HEK293 (cell line): ENCODE measurements at regions not wholly inside any gene's neighbourhood (a gene's known extent, or its start where the extent isn't known, plus 50 kb on each side); places are given as distances from the start of the nearest gene placed in this dataset.

ENCODE experiments used
- CTCF ChIA-PET: fragments of 350-600 bp; formaldehyde crosslinking; extraction: SDS; loops from one replicate; lab custom pipeline; 2021; ENCODE audit warnings: antibody characterized with exemption; lab: Yijun Ruan, JAX
- POLR2A ChIA-PET: fragments of 300-600 bp; formaldehyde crosslinking; extraction: SDS; loops from one replicate; lab custom pipeline; 2020; ENCODE audit warnings: antibody characterized with exemption, inconsistent platforms; lab: Yijun Ruan, JAX
- H3K27ac ChIP-seq: fragments of 200-500 bp; sonication (Bioruptor generic); 2 replicates; pipeline ENCODE4 v1.5.1; 2014; ENCODE audit warnings: low read depth, low read length, control low read depth, inconsistent platforms; ENCODE audit errors: extremely low read depth
- H3K36me3 ChIP-seq, 2 experiments: fragments of 200-500 bp in 1 of 2; sonication (Bioruptor generic) in 1 of 2; 1 replicate in 1 of 2; 2 replicates in 1 of 2; pipeline ENCODE4 v1.5.1; 2014 to 2017; ENCODE audit warnings: inconsistent platforms in 2 of 2, low read length in 2 of 2; ENCODE audit not compliant: control insufficient read depth in 2 of 2, insufficient read depth in 1 of 2
- H3K4me1 ChIP-seq: fragments of 200-500 bp; sonication (Bioruptor generic); 2 replicates; pipeline ENCODE4 v1.5.1; 2014; ENCODE audit warnings: mild to moderate bottlenecking, low read length, inconsistent platforms; ENCODE audit not compliant: control insufficient read depth, insufficient read depth
- H3K4me3 ChIP-seq: 2 replicates; pipeline ENCODE4 v1.5.1; 2011; ENCODE audit warnings: low read depth, mild to moderate bottlenecking, control low read depth, low read length, moderate library complexity
- H3K9me3 ChIP-seq: fragments of 200-500 bp; sonication (Bioruptor generic); 2 replicates; pipeline ENCODE4 v1.5.1; 2014; ENCODE audit warnings: low read depth, low read length, inconsistent platforms; ENCODE audit not compliant: control insufficient read depth, insufficient read depth
- BCL11B ChIP-seq: fragments of 450-650 bp; formaldehyde crosslinking; IDR thresholded peaks from 2 replicates; pipeline ENCODE4 v1.5.1; 2016; ENCODE audit warnings: low read depth, missing biosample characterization, missing genetic modification characterization
- CTCF ChIP-seq: fragments of 450-650 bp; formaldehyde crosslinking; IDR thresholded peaks from 2 replicates; pipeline ENCODE4 v1.5.1; 2016; ENCODE audit warnings: missing biosample characterization, missing genetic modification characterization
- EGR2 ChIP-seq: fragments of 450-650 bp; formaldehyde crosslinking; IDR thresholded peaks from 2 replicates; pipeline ENCODE4 v1.5.1; 2016; ENCODE audit warnings: low read depth, missing biosample characterization, missing genetic modification characterization
- HIC1 ChIP-seq: fragments of 450-650 bp; formaldehyde crosslinking; IDR thresholded peaks from 2 replicates; pipeline ENCODE4 v1.5.1; 2016; ENCODE audit warnings: missing biosample characterization, missing genetic modification characterization
- KLF17 ChIP-seq: fragments of 450-650 bp; formaldehyde crosslinking; IDR thresholded peaks from 2 replicates; pipeline ENCODE4 v1.5.1; 2016; ENCODE audit warnings: missing biosample characterization, missing genetic modification characterization
- MZF1 ChIP-seq: fragments of 450-650 bp; formaldehyde crosslinking; IDR thresholded peaks from 2 replicates; pipeline ENCODE4 v1.5.1; 2017; ENCODE audit warnings: missing biosample characterization, missing genetic modification characterization, borderline replicate concordance
- OVOL3 ChIP-seq: fragments of 450-650 bp; formaldehyde crosslinking; IDR thresholded peaks from 2 replicates; pipeline ENCODE4 v1.5.1; 2016; ENCODE audit warnings: missing biosample characterization, missing genetic modification characterization
- SETDB1 ChIP-seq: IDR thresholded peaks from one replicate; pipeline ENCODE4 v1.6.1; 2017; ENCODE audit warnings: mild to moderate bottlenecking, low read length, moderate library complexity, mixed read lengths; ENCODE audit not compliant: insufficient read length
- TRIM28 ChIP-seq: IDR thresholded peaks from 2 replicates; pipeline ENCODE4 v1.6.1; 2011; ENCODE audit warnings: low read length, control low read depth, borderline replicate concordance
- ZBTB11 ChIP-seq: fragments of 450-650 bp; formaldehyde crosslinking; conservative IDR thresholded peaks from 2 replicates; pipeline ENCODE4 v1.5.1; 2016; ENCODE audit warnings: low read depth, missing biosample characterization, missing genetic modification characterization
- ZBTB21 ChIP-seq: fragments of 450-650 bp; formaldehyde crosslinking; IDR thresholded peaks from 2 replicates; pipeline ENCODE4 v1.5.1; 2017; ENCODE audit warnings: missing biosample characterization, missing genetic modification characterization
- ZEB2 ChIP-seq: fragments of 450-650 bp; formaldehyde crosslinking; IDR thresholded peaks from 2 replicates; pipeline ENCODE4 v1.5.1; 2016; ENCODE audit warnings: missing biosample characterization, missing genetic modification characterization
- ZNF184 ChIP-seq: fragments of 450-650 bp; IDR thresholded peaks from 2 replicates; pipeline ENCODE4 v1.5.1; 2018; ENCODE audit warnings: missing biosample characterization, mild to moderate bottlenecking, missing genetic modification characterization
- ZNF2 ChIP-seq: fragments of 450-650 bp; formaldehyde crosslinking; IDR thresholded peaks from 2 replicates; pipeline ENCODE4 v1.5.1; 2016; ENCODE audit warnings: missing biosample characterization, missing genetic modification characterization
- ZNF26 ChIP-seq: fragments of 450-650 bp; formaldehyde crosslinking; IDR thresholded peaks from 2 replicates; pipeline ENCODE4 v1.5.1; 2016; ENCODE audit warnings: missing biosample characterization, missing genetic modification characterization
- ZNF292 ChIP-seq: fragments of 450-650 bp; formaldehyde crosslinking; IDR thresholded peaks from 2 replicates; pipeline ENCODE4 v1.5.1; 2016; ENCODE audit warnings: low read depth, missing biosample characterization, missing genetic modification characterization, borderline replicate concordance
- ZNF335 ChIP-seq: fragments of 450-650 bp; formaldehyde crosslinking; conservative IDR thresholded peaks from 2 replicates; pipeline ENCODE4 v1.5.1; 2016; ENCODE audit warnings: missing biosample characterization, missing genetic modification characterization
- ZNF354C ChIP-seq: fragments of 450-650 bp; formaldehyde crosslinking; IDR thresholded peaks from 2 replicates; pipeline ENCODE4 v1.5.1; 2016; ENCODE audit warnings: missing biosample characterization, missing genetic modification characterization, low read depth, borderline replicate concordance
- ZNF394 ChIP-seq: fragments of 450-650 bp; formaldehyde crosslinking; IDR thresholded peaks from 2 replicates; pipeline ENCODE4 v1.5.1; 2016; ENCODE audit warnings: missing biosample characterization, missing genetic modification characterization, mild to moderate bottlenecking, moderate library complexity, borderline replicate concordance
- ZNF501 ChIP-seq: fragments of 450-650 bp; formaldehyde crosslinking; IDR thresholded peaks from 2 replicates; pipeline ENCODE4 v1.5.1; 2016; ENCODE audit warnings: missing biosample characterization, missing genetic modification characterization
- ZNF629 ChIP-seq: fragments of 450-650 bp; formaldehyde crosslinking; IDR thresholded peaks from 2 replicates; pipeline ENCODE4 v1.5.1; 2017; ENCODE audit warnings: missing biosample characterization, missing genetic modification characterization
- ZNF677 ChIP-seq: fragments of 450-650 bp; IDR thresholded peaks from 2 replicates; pipeline ENCODE4 v1.5.0; 2018; ENCODE audit warnings: missing biosample characterization, mild to moderate bottlenecking, missing genetic modification characterization, moderate library complexity
- ZNF785 ChIP-seq: fragments of 450-650 bp; formaldehyde crosslinking; IDR thresholded peaks from 2 replicates; pipeline ENCODE4 v1.5.1; 2016; ENCODE audit warnings: missing biosample characterization, missing genetic modification characterization
- ZNF830 ChIP-seq: fragments of 450-650 bp; IDR thresholded peaks from 2 replicates; pipeline ENCODE4 v1.5.0; 2018; ENCODE audit warnings: missing biosample characterization, missing genetic modification characterization, low read depth, mild to moderate bottlenecking, moderate library complexity

GRCh38 chr13:63285426-63285825, 1869.8 kb upstream of the PCDH20 start:
- TF ChIP-seq ZNF830 (tag by site-specific recombination) (no peak), OVOL3 (tag by site-specific recombination) (no peak), TRIM28 (peak; percentile 92), SETDB1 (peak; percentile 78)
- TF ChIP-seq, all 188 proteins: peak for 2
- CTCF ChIA-PET, result no interaction called here
- no peaks in the 10 kb centered on the region for H3K4me1 ChIP-seq

GRCh38 chr13:63279136-63279535, 1863.5 kb upstream of the PCDH20 start:
- POLR2A ChIA-PET, result no interaction called here
- H3K36me3 ChIP-seq, result no peaks in the 10 kb centered on the region
- H3K4me1 ChIP-seq, result no peaks in the 10 kb centered on the region
- no peaks in the 10 kb centered on the region for H3K9me3 ChIP-seq
- H3K27ac ChIP-seq, result no peak overlapping the region
- no peak overlapping the region for H3K4me3 ChIP-seq
- CTCF ChIA-PET, result no interaction called here
- TF ChIP-seq BCL11B (tag by site-specific recombination), result no peak
- no peak for TF ChIP-seq MZF1 (tag by site-specific recombination)
- TF ChIP-seq ZNF785 (tag by site-specific recombination), result no peak
- TF ChIP-seq ZNF184 (tag by site-specific recombination), result no peak
- no peak for TF ChIP-seq ZNF394
- no peak for TF ChIP-seq ZNF292 (tag by site-specific recombination)
- no peak for TF ChIP-seq ZNF501 (tag by site-specific recombination)
- no peak for TF ChIP-seq ZNF2 (tag by site-specific recombination)
- TF ChIP-seq EGR2, result no peak
- TF ChIP-seq ZBTB21 (tag by site-specific recombination), result no peak
- TF ChIP-seq ZNF354C (tag by site-specific recombination), result no peak
- no peak for TF ChIP-seq HIC1

More at GRCh38 chr13:63285426-63285825, 1869.8 kb upstream of the PCDH20 start:
- Histone ChIP-seq H3K9me3 (no peaks in the 10 kb centered on the region), H3K4me3 (no peak overlapping the region), H3K36me3 (no peaks in the 10 kb centered on the region), H3K27ac (no peak overlapping the region)
- POLR2A ChIA-PET, result no interaction called here

GRCh38 chr13:63274772-63275171, 1859.1 kb upstream of the PCDH20 start:
- H3K4me3 ChIP-seq, result no peak overlapping the region
- H3K4me1 ChIP-seq, result no peaks in the 10 kb centered on the region
- ChIA-PET POLR2A (no interaction called here), CTCF (no interaction called here)
- H3K27ac ChIP-seq, result no peak overlapping the region
- no peaks in the 10 kb centered on the region for H3K9me3 ChIP-seq
- H3K36me3 ChIP-seq, result no peaks in the 10 kb centered on the region
- TF ChIP-seq ZNF677 (tag by site-specific recombination) (no peak), ZNF335 (no peak), ZBTB11 (tag by site-specific recombination) (no peak), CTCF (tag by site-specific recombination) (no peak), ZNF26 (tag by site-specific recombination) (no peak), ZEB2 (tag by site-specific recombination) (no peak), KLF17 (no peak), ZNF629 (no peak), ZBTB21 (tag by site-specific recombination) (no peak)
